Spleen (tissue), 11 donors: ENCODE measurements at regions not wholly inside any gene's neighbourhood (a gene's known extent, or its start where the extent isn't known, plus 50 kb on each side); places are given as distances from the start of the nearest gene placed in this dataset.
A peak's percentile ranks its signal among the peaks of the same experiment; 100 is the strongest.

ENCODE experiments used
- DNase-seq: peaks from one replicate; pipeline ENCODE4 v3.0.0-alpha.2; 2020
- H3K27ac ChIP-seq, 8 donors: fragments of 200-600 bp; sonication (generic) in 7 of 8; 1 replicate in 4 of 8; 2 replicates in 4 of 8; pipeline versions ENCODE4 v1.5.0 to v1.8.0; 2016 to 2021; ENCODE audit warnings: inconsistent platforms in 4 of 8, mild to moderate bottlenecking in 4 of 8, moderate library complexity in 1 of 8
- H3K27me3 ChIP-seq, 7 donors: fragments of 200-600 bp; sonication (generic) in 6 of 7; replicated peaks in 1 of 7; 1 replicate in 4 of 7; 2 replicates in 3 of 7; pipeline versions ENCODE4 v1.5.0 to v1.8.0; 2016 to 2021; ENCODE audit warnings: inconsistent platforms in 3 of 7, mild to moderate bottlenecking in 1 of 7
- H3K36me3 ChIP-seq, 6 donors: fragments of 200-600 bp; sonication (generic) in 5 of 6; 1 replicate in 4 of 6; 2 replicates in 2 of 6; pipeline versions ENCODE4 v1.5.0 to v1.8.0; 2016 to 2021; ENCODE audit warnings: inconsistent platforms in 2 of 6
- H3K4me1 ChIP-seq, 6 donors: fragments of 200-600 bp; sonication (generic) in 5 of 6; 1 replicate in 3 of 6; 2 replicates in 3 of 6; pipeline versions ENCODE4 v1.5.0 to v1.8.0; 2016 to 2021; ENCODE audit warnings: inconsistent platforms in 3 of 6
- H3K4me3 ChIP-seq, 8 donors: fragments of 200-600 bp; sonication (generic) in 7 of 8; 1 replicate in 4 of 8; 2 replicates in 4 of 8; pipeline versions ENCODE4 v1.5.0 to v1.8.0; 2016 to 2021; ENCODE audit warnings: inconsistent platforms in 4 of 8, mild to moderate bottlenecking in 4 of 8, moderate library complexity in 2 of 8
- H3K9me3 ChIP-seq, 8 donors: fragments of 200-600 bp; sonication (generic) in 7 of 8; 1 replicate in 4 of 8; 2 replicates in 4 of 8; pipeline versions ENCODE4 v1.5.0 to v1.8.0; 2016 to 2021; ENCODE audit warnings: inconsistent platforms in 4 of 8
- POLR2A ChIP-seq, 3 donors: fragments of 450-650 bp; IDR thresholded peaks; one replicate each; pipeline ENCODE4 v1.5.1; 2017; ENCODE audit warnings: antibody characterized with exemption in 3 of 3, mild to moderate bottlenecking in 1 of 3
- POLR2AphosphoS5 ChIP-seq, 3 donors: sonication (generic); formaldehyde crosslinking; IDR thresholded peaks; one replicate each; pipeline ENCODE4 v1.5.1; 2017; ENCODE audit warnings: antibody characterized with exemption in 3 of 3
- WGBS, 5 donors: extraction: QIAGEN DNeasy Blood & Tissue Kit in 3 of 5; methylation state at CpG; one replicate each; pipeline versions ENCODE4 v1.1.5 to v1.1.7; 2013 to 2018; 5-methylcytosine and 5-hydroxymethylcytosine counted together
- intact Hi-C: fragments of 100-400 bp; cut with DNase I; formaldehyde crosslinking; loops from one replicate; pipeline ENCODE4 v1.15.0; 2023; ENCODE audit warnings: low total_unique reads
- TF ChIP-seq, protein P1 (sequence below), 11 experiments: fragments of 200-600 bp in 7 of 11; fragments of 450-650 bp in 4 of 11; sonication (generic) in 4 of 11; IDR thresholded peaks in 8 of 11; conservative IDR thresholded peaks in 3 of 11; 1 replicate in 7 of 11; 2 replicates in 4 of 11; pipeline versions ENCODE4 v1.4.0 to v1.8.0; 2016 to 2021; ENCODE audit warnings: antibody characterized with exemption in 11 of 11, inconsistent platforms in 4 of 11, mild to moderate bottlenecking in 1 of 11
- donor health status: healthy with polysubstance abuse.
- donor health status: DM: no; HTN: no; CAD: no; lungs with moderate emphysema.
- donor health status: DM: no; HTN: no; CAD: no.
- donor health status: Bipolar disorder and iron deficiency.
- donor health status: healthy.
- donor health status: DM: no; HTN: no; CAD: no.
- donor health status: DM: yes; HTN: yes; CAD: no.

DNA sequence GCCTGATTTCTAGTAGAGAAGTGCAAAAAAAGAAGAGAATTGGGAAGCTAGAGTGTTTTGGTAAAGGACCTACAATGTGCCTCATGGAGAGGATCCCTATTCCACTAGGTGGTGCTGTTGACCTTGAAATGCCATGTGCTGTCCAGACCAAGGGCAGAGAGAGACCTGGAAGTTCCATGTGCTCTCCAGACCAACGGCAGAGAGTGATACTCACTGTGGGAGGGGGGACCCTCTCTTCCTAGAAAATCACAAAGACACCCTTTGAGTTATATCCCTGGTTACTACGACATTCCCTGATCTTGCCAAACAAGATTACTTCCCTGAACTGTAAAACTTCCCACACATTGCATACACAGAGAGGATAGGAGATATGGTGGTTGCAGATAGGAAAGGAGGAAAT lies 212.7 kb upstream of the ZNF804B start:
- H3K27ac ChIP-seq: no peak overlapping the region
- no peaks in the 10 kb centered on the region for H3K4me1 ChIP-seq
- H3K4me3 ChIP-seq: no peak overlapping the region
- no peak for TF ChIP-seq POLR2AphosphoS5 (IDR thresholded peaks at IDR 0.05)
- no peak for TF ChIP-seq POLR2A (IDR thresholded peaks at IDR 0.05)
- TF ChIP-seq, protein P1, sequence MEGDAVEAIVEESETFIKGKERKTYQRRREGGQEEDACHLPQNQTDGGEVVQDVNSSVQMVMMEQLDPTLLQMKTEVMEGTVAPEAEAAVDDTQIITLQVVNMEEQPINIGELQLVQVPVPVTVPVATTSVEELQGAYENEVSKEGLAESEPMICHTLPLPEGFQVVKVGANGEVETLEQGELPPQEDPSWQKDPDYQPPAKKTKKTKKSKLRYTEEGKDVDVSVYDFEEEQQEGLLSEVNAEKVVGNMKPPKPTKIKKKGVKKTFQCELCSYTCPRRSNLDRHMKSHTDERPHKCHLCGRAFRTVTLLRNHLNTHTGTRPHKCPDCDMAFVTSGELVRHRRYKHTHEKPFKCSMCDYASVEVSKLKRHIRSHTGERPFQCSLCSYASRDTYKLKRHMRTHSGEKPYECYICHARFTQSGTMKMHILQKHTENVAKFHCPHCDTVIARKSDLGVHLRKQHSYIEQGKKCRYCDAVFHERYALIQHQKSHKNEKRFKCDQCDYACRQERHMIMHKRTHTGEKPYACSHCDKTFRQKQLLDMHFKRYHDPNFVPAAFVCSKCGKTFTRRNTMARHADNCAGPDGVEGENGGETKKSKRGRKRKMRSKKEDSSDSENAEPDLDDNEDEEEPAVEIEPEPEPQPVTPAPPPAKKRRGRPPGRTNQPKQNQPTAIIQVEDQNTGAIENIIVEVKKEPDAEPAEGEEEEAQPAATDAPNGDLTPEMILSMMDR (IDR thresholded peaks at IDR 0.05 in 8 of 11, conservative IDR thresholded peaks at IDR 0.05 in 3 of 11): peak in 1 of 11 experiments; percentile 15
- intact Hi-C loops: no loop called here
- peaks cover 0 to 34% (median 21%) of the 10 kb centered on the region in 8 donors for H3K9me3 ChIP-seq
- DNase-seq: no peak
- H3K27me3 ChIP-seq: no peaks in the 10 kb centered on the region
- no peaks in the 10 kb centered on the region for H3K36me3 ChIP-seq
- 31 to 51% (median 42%) methylated on average over 2 of the region's 2 CpGs for WGBS, 5 donors

DNA sequence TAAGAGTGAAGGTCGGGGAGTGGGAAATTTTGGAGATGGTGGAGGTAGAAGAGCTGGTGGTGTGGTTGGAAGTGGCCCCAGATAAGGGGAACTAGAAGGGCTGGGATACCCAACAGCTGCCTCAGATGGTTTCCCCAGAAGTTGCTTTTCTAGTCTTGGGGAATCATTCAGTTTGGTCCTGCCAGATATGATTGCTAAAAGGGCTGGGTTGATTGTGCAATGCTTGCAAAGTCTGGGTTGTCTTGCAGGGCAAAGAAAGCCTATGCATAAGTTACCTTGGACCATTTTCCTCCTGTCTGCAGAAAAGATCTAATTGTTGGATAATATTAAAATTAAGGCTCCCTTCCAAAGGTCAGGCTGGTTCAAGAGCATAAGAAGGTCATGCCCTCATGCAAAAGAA lies 213.8 kb upstream of the ZNF804B start:
- TF ChIP-seq, protein P1 (IDR thresholded peaks at IDR 0.05 in 8 of 11, conservative IDR thresholded peaks at IDR 0.05 in 3 of 11): no peak
- TF ChIP-seq POLR2AphosphoS5 (IDR thresholded peaks at IDR 0.05): no peak
- no peak for TF ChIP-seq POLR2A (IDR thresholded peaks at IDR 0.05)
- no peaks in the 10 kb centered on the region for H3K4me1 ChIP-seq
- no peak overlapping the region for H3K27ac ChIP-seq
- H3K9me3 ChIP-seq: peaks cover 0 to 34% (median 21%) of the 10 kb centered on the region in 8 donors
- H3K27me3 ChIP-seq: no peaks in the 10 kb centered on the region
- DNase-seq: no peak
- H3K4me3 ChIP-seq: no peak overlapping the region
- intact Hi-C loops: no loop called here
- 33 to 71% (median 61%) methylated on average over 1 of the region's 1 CpG for WGBS, 5 donors
- H3K36me3 ChIP-seq: no peaks in the 10 kb centered on the region

DNA sequence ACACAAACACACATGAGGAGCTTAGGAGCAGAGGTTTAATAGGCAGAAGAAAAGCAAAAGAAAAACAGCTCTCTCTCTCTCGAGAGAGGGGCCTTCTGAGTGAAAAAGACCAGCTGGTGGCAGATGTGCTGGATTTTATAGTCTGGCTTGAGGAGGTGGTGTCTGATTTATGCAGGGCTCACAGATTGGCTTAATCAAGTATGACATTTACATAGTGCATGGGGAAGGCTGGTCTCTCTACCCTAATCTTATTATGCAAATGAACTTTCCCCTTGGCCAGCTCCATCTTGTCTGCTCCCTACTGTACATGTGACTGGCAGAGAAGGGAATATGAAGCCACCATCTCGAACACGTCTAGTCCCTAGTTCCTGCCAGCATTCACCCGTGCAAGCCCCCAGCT lies 219.5 kb upstream of the ZNF804B start:
- TF ChIP-seq POLR2AphosphoS5 (IDR thresholded peaks at IDR 0.05) (no peak), POLR2A (IDR thresholded peaks at IDR 0.05) (no peak)
- TF ChIP-seq, protein P1 (IDR thresholded peaks at IDR 0.05 in 8 of 11, conservative IDR thresholded peaks at IDR 0.05 in 3 of 11): no peak
- H3K4me3 ChIP-seq: no peak overlapping the region
- H3K36me3 ChIP-seq: no peaks in the 10 kb centered on the region
- 57 to 70% (median 61%) methylated on average over 4 of the region's 4 CpGs for WGBS, 5 donors
- no peaks in the 10 kb centered on the region for H3K27me3 ChIP-seq
- no peak overlapping the region for H3K27ac ChIP-seq
- peaks cover 0 to 42% (median 31%) of the 10 kb centered on the region in 8 donors for H3K9me3 ChIP-seq
- intact Hi-C loops: no loop called here
- DNase-seq: no peak
- no peaks in the 10 kb centered on the region for H3K4me1 ChIP-seq

DNA sequence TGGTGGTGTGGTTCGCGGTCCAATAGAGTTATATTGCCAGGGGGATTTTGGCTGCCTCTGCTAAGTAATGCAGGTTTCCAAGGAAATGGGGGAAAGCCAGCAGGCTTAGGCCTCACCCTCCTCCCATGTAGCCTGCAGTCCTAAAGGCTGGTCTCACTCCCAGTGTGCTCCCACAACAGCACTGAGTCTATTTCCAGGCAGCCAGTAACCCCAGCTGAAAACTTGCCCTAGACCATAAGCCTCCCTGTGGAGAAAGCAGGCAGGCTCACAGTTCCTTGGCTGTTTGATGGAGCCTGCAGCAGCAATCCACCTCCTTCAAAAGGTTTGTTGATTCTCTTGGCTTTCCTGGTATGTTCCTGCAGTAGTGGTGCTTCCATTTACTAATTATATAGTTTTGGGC lies 220.0 kb upstream of the ZNF804B start:
- Histone ChIP-seq H3K27ac (no peak overlapping the region), H3K4me3 (no peak overlapping the region), H3K36me3 (no peaks in the 10 kb centered on the region), H3K27me3 (no peaks in the 10 kb centered on the region), H3K4me1 (no peaks in the 10 kb centered on the region), H3K9me3 (peaks cover 0 to 39% (median 30%) of the 10 kb centered on the region in 8 donors)
- TF ChIP-seq, protein P1 (IDR thresholded peaks at IDR 0.05 in 8 of 11, conservative IDR thresholded peaks at IDR 0.05 in 3 of 11): no peak
- TF ChIP-seq POLR2A (IDR thresholded peaks at IDR 0.05) (no peak), POLR2AphosphoS5 (IDR thresholded peaks at IDR 0.05) (no peak)
- no peak for DNase-seq
- intact Hi-C loops: no loop called here
- WGBS, 5 donors: 92 to 100% (median 96%) methylated on average over 2 of the region's 2 CpGs
